Astrocyte of the cerebellum (primary cell): ENCODE measurements at regions not wholly inside any gene's neighbourhood (a gene's known extent, or its start where the extent isn't known, plus 50 kb on each side); places are given as distances from the start of the nearest gene placed in this dataset.

Source experiments
- DNase-seq: peaks from one replicate; pipeline ENCODE4 v3.0.0-alpha.2; 2011; ENCODE audit warnings: low read depth
- H3K4me3 ChIP-seq: 2 replicates; pipeline ENCODE4 v1.5.1; 2011; ENCODE audit warnings: mild to moderate bottlenecking, low read depth, low read length, moderate library complexity
- in situ Hi-C: cut with HindIII; loops from 2 replicates; pipeline ENCODE4 v1.10.0; 2017; ENCODE audit warnings: low sequenced_read_pairs
- TF ChIP-seq, protein P1 (sequence below): IDR thresholded peaks from 2 replicates; pipeline ENCODE4 v1.5.1; 2012; ENCODE audit warnings: low read length, low read depth, moderate library complexity, mild to moderate bottlenecking; ENCODE audit errors: missing control alignments

DNA sequence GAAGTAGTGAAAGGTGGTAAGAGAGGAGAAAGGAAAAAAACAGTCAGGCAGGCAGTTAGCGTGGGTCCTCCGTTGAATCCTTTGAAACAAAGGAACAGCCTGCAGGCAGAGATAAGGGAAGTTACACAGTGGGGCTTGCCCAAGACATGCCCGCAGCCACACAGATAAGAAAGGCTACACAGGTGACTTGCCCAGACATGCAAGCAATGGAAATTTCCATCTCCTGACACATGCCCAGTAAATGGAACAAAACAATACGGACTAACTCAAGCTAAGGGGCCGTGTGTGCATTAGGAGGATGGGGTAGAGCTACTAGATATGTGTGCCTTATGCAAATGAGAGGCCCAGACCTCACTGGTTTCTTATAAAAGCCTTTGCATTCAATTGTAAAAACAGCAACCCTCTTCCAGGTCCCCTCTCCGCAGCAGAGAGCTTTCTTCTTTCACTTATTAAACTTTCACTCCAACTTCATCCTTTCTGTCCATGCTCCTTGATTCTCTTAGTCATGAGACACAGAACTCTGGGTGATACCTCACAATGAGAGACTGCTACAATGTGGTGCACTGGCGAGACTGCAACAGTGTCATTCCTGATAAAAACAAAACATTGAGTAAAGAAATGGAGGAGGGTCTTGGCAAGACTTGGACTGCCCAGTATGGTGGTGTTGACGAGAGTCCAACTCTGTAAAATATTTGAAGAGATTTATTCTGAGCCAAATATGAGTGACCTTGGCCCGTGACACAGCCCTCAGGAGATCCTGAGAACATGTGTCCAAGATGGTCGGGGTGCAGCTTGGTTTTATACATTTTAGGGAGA lies 997.4 kb upstream of the PRKX start:
- TF ChIP-seq, protein P1, sequence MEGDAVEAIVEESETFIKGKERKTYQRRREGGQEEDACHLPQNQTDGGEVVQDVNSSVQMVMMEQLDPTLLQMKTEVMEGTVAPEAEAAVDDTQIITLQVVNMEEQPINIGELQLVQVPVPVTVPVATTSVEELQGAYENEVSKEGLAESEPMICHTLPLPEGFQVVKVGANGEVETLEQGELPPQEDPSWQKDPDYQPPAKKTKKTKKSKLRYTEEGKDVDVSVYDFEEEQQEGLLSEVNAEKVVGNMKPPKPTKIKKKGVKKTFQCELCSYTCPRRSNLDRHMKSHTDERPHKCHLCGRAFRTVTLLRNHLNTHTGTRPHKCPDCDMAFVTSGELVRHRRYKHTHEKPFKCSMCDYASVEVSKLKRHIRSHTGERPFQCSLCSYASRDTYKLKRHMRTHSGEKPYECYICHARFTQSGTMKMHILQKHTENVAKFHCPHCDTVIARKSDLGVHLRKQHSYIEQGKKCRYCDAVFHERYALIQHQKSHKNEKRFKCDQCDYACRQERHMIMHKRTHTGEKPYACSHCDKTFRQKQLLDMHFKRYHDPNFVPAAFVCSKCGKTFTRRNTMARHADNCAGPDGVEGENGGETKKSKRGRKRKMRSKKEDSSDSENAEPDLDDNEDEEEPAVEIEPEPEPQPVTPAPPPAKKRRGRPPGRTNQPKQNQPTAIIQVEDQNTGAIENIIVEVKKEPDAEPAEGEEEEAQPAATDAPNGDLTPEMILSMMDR, result no peak
- in situ Hi-C loops, result no loop called here
- DNase-seq, result no peak
- H3K4me3 ChIP-seq, result no peak overlapping the region

DNA sequence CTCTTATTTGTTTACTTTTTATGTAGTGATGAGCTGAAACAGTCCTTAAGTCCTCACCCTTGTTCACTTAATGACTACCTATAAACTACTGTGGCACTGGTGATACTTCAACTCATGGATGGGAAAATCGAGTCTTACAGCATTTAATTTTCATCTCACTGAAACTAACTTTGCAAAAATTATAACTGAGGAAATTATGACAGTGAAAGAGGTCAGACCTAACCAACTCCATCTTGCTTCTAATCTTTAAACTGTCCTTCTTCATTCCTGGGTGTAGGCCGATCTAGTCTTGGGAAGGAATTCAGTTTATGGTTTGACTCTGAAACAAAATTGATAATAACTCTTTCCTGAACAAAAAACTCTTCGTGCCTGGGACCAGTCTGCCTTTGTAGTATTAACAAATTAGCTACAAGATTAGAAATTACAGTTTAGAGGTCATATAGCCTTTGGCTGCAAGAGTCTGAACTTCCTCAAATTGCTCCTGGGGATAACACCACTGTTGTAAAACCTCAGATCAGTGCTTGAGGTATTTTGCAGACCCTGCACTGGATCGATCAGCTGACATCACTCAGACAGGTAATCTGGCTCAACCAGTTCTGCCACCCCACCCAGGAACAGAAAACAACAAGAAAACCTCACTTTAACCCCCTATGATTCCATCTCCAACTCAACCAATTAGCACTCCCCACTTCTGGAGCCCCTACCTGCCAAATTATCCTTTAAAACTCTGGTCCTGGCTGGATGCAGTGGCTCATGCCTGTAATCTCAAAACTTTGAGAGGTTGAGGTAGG lies 995.7 kb upstream of the PRKX start:
- H3K4me3 ChIP-seq, result no peak overlapping the region
- in situ Hi-C loops, result no loop called here
- TF ChIP-seq, protein P1, result no peak
- DNase-seq, result no peak

DNA sequence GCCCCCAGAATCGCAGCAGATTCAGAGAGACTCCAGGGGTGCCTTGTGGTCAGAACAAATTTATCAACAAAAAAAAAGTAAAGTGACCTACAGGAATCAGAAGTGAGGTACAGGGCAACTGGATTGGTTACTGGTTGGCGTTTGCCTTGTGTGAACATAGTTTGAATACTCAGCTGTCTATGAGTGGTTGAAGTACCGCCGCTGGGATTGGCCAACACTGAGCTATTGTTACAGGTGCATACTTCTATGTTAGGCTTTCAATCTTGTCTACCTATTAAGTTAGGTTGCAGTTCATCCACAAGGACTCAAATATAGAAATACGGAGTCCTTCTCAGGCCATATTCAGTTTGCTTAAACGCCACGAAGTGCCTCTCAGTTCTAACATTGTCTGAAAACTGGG lies 993.5 kb upstream of the PRKX start:
- no peak for DNase-seq
- TF ChIP-seq, protein P1, result no peak
- no peak overlapping the region for H3K4me3 ChIP-seq
- in situ Hi-C loops, result no loop called here

DNA sequence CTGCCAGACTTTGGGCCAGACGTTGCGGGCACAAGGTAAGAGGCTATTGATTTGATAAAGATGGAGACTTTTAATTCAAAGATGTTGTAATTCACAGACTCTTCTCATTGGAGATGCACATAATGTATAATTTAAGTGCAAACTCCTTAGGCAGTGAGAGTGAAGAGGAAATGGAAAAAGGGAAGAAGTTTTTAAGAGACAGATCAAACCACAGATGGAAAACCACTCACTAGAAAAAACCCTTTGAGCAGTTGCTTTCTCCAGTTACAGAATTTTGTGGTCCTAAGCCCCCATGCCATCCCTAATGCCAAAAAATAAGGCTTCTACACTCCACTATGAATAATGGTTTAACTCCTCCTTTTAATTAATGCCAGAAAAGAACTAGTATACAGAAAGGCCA lies 977.1 kb upstream of the PRKX start:
- DNase-seq, result no peak
- TF ChIP-seq, protein P1, result no peak
- in situ Hi-C loops, result no loop called here
- H3K4me3 ChIP-seq, result no peak overlapping the region

DNA sequence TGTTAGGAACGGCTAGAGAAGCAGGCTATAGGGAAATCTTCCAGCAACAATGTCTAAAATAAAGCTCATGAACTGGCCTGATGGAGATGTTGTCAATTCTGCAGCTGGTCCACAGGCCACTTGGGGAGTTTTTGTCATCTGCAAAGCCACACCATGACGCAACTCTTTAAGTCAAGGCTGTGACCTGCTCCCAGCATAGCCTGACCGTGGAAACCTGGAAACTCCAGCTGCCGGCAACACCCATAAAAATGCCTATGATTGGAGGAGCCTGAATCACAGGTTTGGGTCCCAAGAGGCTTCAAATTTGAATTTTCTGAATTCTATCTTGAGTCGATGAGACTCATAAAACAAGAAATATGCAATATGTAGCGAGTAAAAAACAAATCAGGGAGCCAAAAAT lies 969.2 kb upstream of the PRKX start:
- TF ChIP-seq, protein P1, result no peak
- in situ Hi-C loops, result no loop called here
- DNase-seq, result no peak
- no peak overlapping the region for H3K4me3 ChIP-seq

DNA sequence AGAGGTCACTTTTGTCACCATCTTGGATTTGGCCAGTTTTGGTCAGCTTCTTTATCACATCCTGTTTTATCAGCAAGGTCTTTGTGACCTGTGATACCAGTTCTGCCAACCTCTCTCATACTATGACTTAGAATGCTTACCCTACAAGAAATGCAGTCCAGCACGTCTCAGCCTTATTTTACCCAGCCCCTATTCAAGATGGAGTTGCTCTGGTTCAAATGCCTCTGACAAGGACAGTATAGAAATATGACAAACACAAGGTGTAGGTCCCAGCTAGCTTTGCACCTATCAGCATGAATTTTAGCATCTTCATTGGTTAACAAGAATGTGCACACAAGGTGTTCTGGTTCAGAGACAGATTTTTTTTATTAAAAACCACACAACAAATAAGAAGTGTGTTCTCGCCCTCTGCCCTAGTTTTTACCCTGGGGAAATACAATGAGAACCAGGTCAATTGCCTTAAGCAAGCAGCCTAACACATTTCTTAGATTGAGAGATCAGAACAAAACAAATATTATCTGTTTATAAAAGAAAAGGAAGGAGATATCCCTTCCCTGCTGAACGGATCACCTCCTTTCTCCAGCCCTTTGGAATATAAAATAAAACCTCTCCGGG lies 962.3 kb upstream of the PRKX start:
- TF ChIP-seq, protein P1, result no peak
- in situ Hi-C loops, result no loop called here
- DNase-seq, result no peak
- no peak overlapping the region for H3K4me3 ChIP-seq
